H1 (cell line): ENCODE measurements at regions not wholly inside any gene's neighbourhood (a gene's known extent, or its start where the extent isn't known, plus 50 kb on each side); places are given as distances from the start of the nearest gene placed in this dataset.

Source experiments
- CTCF ChIA-PET: fragments of 300-600 bp; sonication (Branson Sonifier 250); formaldehyde crosslinking; loops from one replicate; lab custom pipeline; 2021; ENCODE audit not compliant: partially characterized antibody; lab: Charles Lee
- POLR2A ChIA-PET: fragments of 300-600 bp; sonication (Branson Sonifier 250); formaldehyde crosslinking; loops from one replicate; lab custom pipeline; 2021; ENCODE audit warnings: inconsistent platforms; ENCODE audit not compliant: partially characterized antibody; lab: Charles Lee
- DNase-seq, 2 experiments: peaks; one replicate each; pipeline versions ENCODE4 v3.0.0 to v3.0.0-alpha.2; 2010 to 2022; ENCODE audit warnings: low spot score in 2 of 2, low read depth in 1 of 2, mixed read lengths in 1 of 2
- FAIRE-seq: peaks from 2 replicates; lab custom pipeline; 2011; peaks lifted over from hg19 to GRCh38; lab: Jason Lieb, UNC
- H2AFZ ChIP-seq: 2 replicates; pipeline ENCODE4 v1.8.1; 2012; ENCODE audit warnings: low read length, inconsistent platforms
- H2AK5ac ChIP-seq: 2 replicates; pipeline ENCODE4 v1.6.1; 2013; ENCODE audit warnings: low read depth, low read length
- H2BK120ac ChIP-seq: replicated peaks from 2 replicates; pipeline ENCODE3; 2013; ENCODE audit warnings: low read depth, low read length, inconsistent platforms
- H2BK12ac ChIP-seq: 2 replicates; pipeline ENCODE4 v1.6.1; 2013; ENCODE audit warnings: low read depth, low read length
- H2BK15ac ChIP-seq: 2 replicates; pipeline ENCODE4 v1.6.1; 2013; ENCODE audit warnings: low read length
- H2BK20ac ChIP-seq: 2 replicates; pipeline ENCODE4 v1.6.1; 2013; ENCODE audit warnings: low read length
- H2BK5ac ChIP-seq: 2 replicates; pipeline ENCODE4 v1.6.1; 2013; ENCODE audit warnings: low read depth, low read length
- H3K14ac ChIP-seq: 2 replicates; pipeline ENCODE4 v1.6.1; 2013; ENCODE audit warnings: inconsistent platforms; ENCODE audit not compliant: insufficient read length
- H3K18ac ChIP-seq: 2 replicates; pipeline ENCODE4 v1.6.1; 2013; ENCODE audit warnings: low read length; ENCODE audit errors: extremely low read depth
- H3K23ac ChIP-seq: 2 replicates; pipeline ENCODE4 v1.6.1; 2013; ENCODE audit warnings: inconsistent platforms; ENCODE audit not compliant: insufficient read length
- H3K23me2 ChIP-seq: 2 replicates; pipeline ENCODE4 v1.6.1; 2013; ENCODE audit warnings: low read depth, low read length
- H3K27ac ChIP-seq: 2 replicates; pipeline ENCODE4 v1.6.1; 2011; ENCODE audit warnings: low read depth, low read length, inconsistent platforms
- H3K27me3 ChIP-seq, 4 experiments: replicated peaks in 1 of 4; 1 replicate in 1 of 4; 2 replicates in 3 of 4; pipeline versions ENCODE4 v1.6.1 to v1.8.1; 2011 to 2013; ENCODE audit warnings: low read length in 3 of 4, mild to moderate bottlenecking in 3 of 4, inconsistent platforms in 2 of 4, mixed read lengths in 2 of 4, moderate library complexity in 1 of 4; ENCODE audit not compliant: control insufficient read depth in 3 of 4, insufficient read depth in 3 of 4; ENCODE audit errors: extremely low read depth in 1 of 4
- H3K36me3 ChIP-seq, 4 experiments: 2 replicates each; pipeline versions ENCODE4 v1.6.1 to v1.8.1; 2011 to 2013; ENCODE audit warnings: mild to moderate bottlenecking in 4 of 4, low read length in 3 of 4, moderate library complexity in 2 of 4, control low read depth in 1 of 4, inconsistent platforms in 1 of 4; ENCODE audit not compliant: insufficient read depth in 4 of 4, control insufficient read depth in 2 of 4
- H3K4ac ChIP-seq: replicated peaks from 2 replicates; pipeline ENCODE3; 2013; ENCODE audit warnings: low read length, low read depth, mixed read lengths, inconsistent platforms; ENCODE audit not compliant: insufficient read length
- H3K4me1 ChIP-seq, 4 experiments: replicated peaks in 1 of 4; 1 replicate in 1 of 4; 2 replicates in 3 of 4; pipeline versions ENCODE4 v1.6.1 to v1.8.1; 2011 to 2013; ENCODE audit warnings: low read length in 3 of 4, inconsistent platforms in 2 of 4, mixed read lengths in 1 of 4; ENCODE audit not compliant: insufficient read depth in 4 of 4, control insufficient read depth in 3 of 4
- H3K4me2 ChIP-seq, 2 experiments: 2 replicates each; pipeline versions ENCODE4 v1.6.1 to v1.8.1; 2011 to 2013; ENCODE audit warnings: low read depth in 2 of 2, low read length in 2 of 2, control low read depth in 1 of 2, inconsistent platforms in 1 of 2, mild to moderate bottlenecking in 1 of 2; ENCODE audit not compliant: insufficient read depth in 1 of 2
- H3K4me3 ChIP-seq, 4 experiments: fragments of 200-600, 300-600 bp in 1 of 4; sonication (generic), shearing (Covaris generic), sonication (Bioruptor Twin) in 1 of 4; 2 replicates each; pipeline versions ENCODE4 v1.5.1 to v1.8.1; 2011 to 2016; ENCODE audit warnings: low read length in 4 of 4, low read depth in 3 of 4, control low read depth in 2 of 4, inconsistent platforms in 2 of 4, mild to moderate bottlenecking in 2 of 4, mixed read lengths in 1 of 4, moderate library complexity in 1 of 4; ENCODE audit not compliant: insufficient read depth in 2 of 4; ENCODE audit errors: extremely low read depth in 1 of 4
- H3K56ac ChIP-seq: replicated peaks from 2 replicates; pipeline ENCODE3; 2013; ENCODE audit warnings: low read depth, mild to moderate bottlenecking, mixed read lengths, low read length, inconsistent platforms; ENCODE audit not compliant: insufficient read length
- H3K79me1 ChIP-seq: 2 replicates; pipeline ENCODE4 v1.6.1; 2013; ENCODE audit warnings: low read depth, low read length, control low read depth
- H3K79me2 ChIP-seq, 2 experiments: 2 replicates each; pipeline versions ENCODE4 v1.6.1 to v1.8.1; 2012 to 2013; ENCODE audit warnings: low read length in 2 of 2, mild to moderate bottlenecking in 2 of 2, inconsistent platforms in 1 of 2; ENCODE audit not compliant: insufficient read depth in 2 of 2, control insufficient read depth in 1 of 2
- H3K9ac ChIP-seq, 4 experiments: replicated peaks in 1 of 4; 1 replicate in 1 of 4; 2 replicates in 3 of 4; pipeline versions ENCODE4 v1.6.1 to v1.8.1; 2011 to 2013; ENCODE audit warnings: low read depth in 3 of 4, low read length in 3 of 4, control low read depth in 2 of 4, mild to moderate bottlenecking in 2 of 4, moderate library complexity in 2 of 4, inconsistent platforms in 1 of 4; ENCODE audit errors: extremely low read depth in 1 of 4
- H3K9me3 ChIP-seq, 2 experiments: 2 replicates each; pipeline versions ENCODE4 v1.6.1 to v1.8.1; 2012 to 2013; ENCODE audit warnings: mild to moderate bottlenecking in 2 of 2, moderate library complexity in 2 of 2, control low read depth in 1 of 2, inconsistent platforms in 1 of 2, low read depth in 1 of 2, low read length in 1 of 2, mixed read lengths in 1 of 2; ENCODE audit not compliant: insufficient read depth in 2 of 2
- H4K20me1 ChIP-seq, 2 experiments: replicated peaks in 1 of 2; 2 replicates each; pipeline versions ENCODE3 to v1.8.1; 2011 to 2013; ENCODE audit warnings: inconsistent platforms in 2 of 2, low read length in 2 of 2, mild to moderate bottlenecking in 1 of 2; ENCODE audit not compliant: insufficient read depth in 2 of 2, control insufficient read depth in 1 of 2
- H4K5ac ChIP-seq: 2 replicates; pipeline ENCODE4 v1.6.1; 2013; ENCODE audit warnings: low read length, low read depth, mixed read lengths, inconsistent platforms; ENCODE audit not compliant: insufficient read length
- H4K8ac ChIP-seq: 2 replicates; pipeline ENCODE4 v1.8.0; 2013; ENCODE audit warnings: mild to moderate bottlenecking, moderate library complexity, low read length, inconsistent platforms; ENCODE audit not compliant: insufficient read depth; ENCODE audit errors: extremely low read depth
- H4K91ac ChIP-seq: replicated peaks from 2 replicates; pipeline ENCODE3; 2013; ENCODE audit warnings: low read length, mixed read lengths, inconsistent platforms; ENCODE audit not compliant: insufficient read length
- BRCA1 ChIP-seq: IDR thresholded peaks from 2 replicates; pipeline ENCODE4 v1.6.1; 2012; ENCODE audit warnings: low read depth, low read length, improper control_type of control experiment
- CTBP2 ChIP-seq: IDR thresholded peaks from 2 replicates; pipeline ENCODE4 v1.7.0; 2011; ENCODE audit warnings: borderline replicate concordance, mild to moderate bottlenecking, moderate library complexity, mixed read lengths, low read length; ENCODE audit not compliant: insufficient read depth, insufficient read length
- EGR1 ChIP-seq: IDR thresholded peaks from 2 replicates; pipeline ENCODE4 v1.6.1; 2011; ENCODE audit warnings: low read depth, low read length, borderline replicate concordance
- EZH2 ChIP-seq: fragments of 200-600 bp; sonication (generic); IDR thresholded peaks from 2 replicates; pipeline ENCODE4 v1.7.1; 2012; ENCODE audit warnings: low read depth, mild to moderate bottlenecking, moderate library complexity, low read length, inconsistent platforms; ENCODE audit not compliant: severe bottlenecking
- JUND ChIP-seq: IDR thresholded peaks from 2 replicates; pipeline ENCODE4 v1.6.1; 2011; ENCODE audit warnings: mild to moderate bottlenecking, improper control_type of control experiment, low read length
- POLR2A ChIP-seq, 2 experiments: IDR thresholded peaks; 1 replicate in 1 of 2; 2 replicates in 1 of 2; pipeline ENCODE4 v1.6.1; 2011; ENCODE audit warnings: low read depth in 2 of 2, low read length in 2 of 2, mild to moderate bottlenecking in 2 of 2; ENCODE audit errors: control extremely low read depth in 1 of 2
- RXRA ChIP-seq: IDR thresholded peaks from 2 replicates; pipeline ENCODE4 v1.6.1; 2011; ENCODE audit warnings: low read depth, mild to moderate bottlenecking, low read length, moderate library complexity; ENCODE audit not compliant: insufficient read depth
- WGBS, 2 experiments: shearing (Covaris generic) in 1 of 2; methylation state at CpG; one replicate each; pipeline versions ENCODE4 v1.1.6 to v1.1.7; 2013 to 2015; ENCODE audit warnings: low lambda C conversion rate in 2 of 2, mixed read lengths in 2 of 2, inconsistent platforms in 1 of 2, low coverage in 1 of 2, missing lambda C conversion rate in 1 of 2; ENCODE audit not compliant: insufficient replicate concordance in 2 of 2, insufficient coverage in 1 of 2, insufficient read length in 1 of 2; ENCODE audit errors: extremely low coverage in 1 of 2, missing lambda C conversion rate in 1 of 2; 5-methylcytosine and 5-hydroxymethylcytosine counted together

DNA sequence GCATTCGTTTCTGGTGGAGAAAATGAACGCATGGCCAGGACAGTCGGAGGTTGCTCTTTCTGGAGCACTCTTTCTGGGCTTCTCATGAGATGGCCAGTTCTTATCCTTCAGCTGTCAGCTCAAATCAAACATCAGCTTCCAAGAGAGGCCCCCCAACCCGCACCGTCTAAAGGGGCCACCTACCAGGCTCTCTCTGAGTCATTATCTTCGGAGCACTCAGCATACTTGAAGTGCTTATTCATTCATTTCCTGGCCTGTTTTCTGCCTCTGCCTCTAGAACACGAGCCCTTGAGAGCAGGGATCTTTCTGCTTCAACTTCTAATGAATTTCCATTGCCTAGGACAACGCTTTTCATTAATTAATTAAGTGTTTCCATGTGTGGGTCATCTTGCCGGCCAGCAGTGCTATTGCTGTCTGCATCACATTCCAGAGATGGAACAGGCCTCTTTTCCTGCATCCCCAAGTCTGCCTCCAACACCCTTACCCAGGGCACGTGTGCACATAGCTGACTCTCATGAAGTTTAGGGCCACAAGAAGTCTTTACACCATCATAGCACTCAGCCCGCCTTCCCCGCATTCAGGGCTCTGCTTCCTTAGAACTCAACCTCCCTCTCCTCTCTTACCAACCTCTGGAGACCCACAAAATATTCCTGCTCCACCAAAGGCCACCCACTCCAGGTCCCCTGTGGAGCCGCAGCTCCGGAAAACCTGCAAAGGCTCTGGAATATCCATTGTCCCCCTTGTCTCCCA is 52.1 kb upstream of the LAPTM5 start:
- peak; percentile 24 for FAIRE-seq

More for the DNA sequence above, 52.1 kb upstream of the LAPTM5 start:
- H3K4ac ChIP-seq, result no peak overlapping the region
- no peaks in the 10 kb centered on the region for H3K79me2 ChIP-seq
- no peak for DNase-seq
- no peak overlapping the region; the same call in 1 of the 2 replicates for H2BK15ac ChIP-seq
- no peak overlapping the region for H3K23ac ChIP-seq
- H3K14ac ChIP-seq, result no peak overlapping the region
- ChIA-PET POLR2A (interaction anchor here (1.5 kb wide), 1 partner anchor 44 kb away, joined by 3 read pairs; no protein-coding TSS in a partner anchor), CTCF (interaction anchor here (0.6 to 38.1 kb wide), 7 partner anchors 7 to 1524 kb away, joined by 3 to 1519 read pairs (median 47); partner anchors contain the start of gene SDC3)
- no peaks in the 10 kb centered on the region for H3K36me3 ChIP-seq
- no peak overlapping the region for H2AK5ac ChIP-seq
- peak overlapping the region; percentile 81 for H2BK120ac ChIP-seq
- H2BK12ac ChIP-seq, result peak overlapping the region; percentile 80; the same call in 1 of the 2 replicates
- peak overlapping the region; percentile 85; the same call in 1 of the 2 replicates for H2BK5ac ChIP-seq
- no peak overlapping the region for H3K56ac ChIP-seq
- H3K4me1 ChIP-seq, result peaks cover 12 to 29% (median 17%) of the 10 kb centered on the region in 4 experiments
- peak overlapping the region in 1 of 2 experiments; percentile 2; a peak in 1 of 4 replicates for H3K4me2 ChIP-seq
- peak overlapping the region; percentile 80; the same call in 1 of the 2 replicates for H2BK20ac ChIP-seq
- no peaks in the 10 kb centered on the region for H4K20me1 ChIP-seq
- H3K27me3 ChIP-seq, result peaks cover 0 to 7% (median 3%) of the 10 kb centered on the region in 4 experiments; a peak in 2 of 7 replicates
- H4K8ac ChIP-seq, result peak overlapping the region; percentile 68; the same call in 1 of the 2 replicates
- H3K9me3 ChIP-seq, result no peaks in the 10 kb centered on the region
- no peak overlapping the region for H3K4me3 ChIP-seq
- no peaks in the 10 kb centered on the region for H3K79me1 ChIP-seq
- peak overlapping the region; percentile 88 for H4K91ac ChIP-seq
- H3K18ac ChIP-seq, result 0 out of 2 replicates have a peak overlapping the region, but pooled peaks have one; percentile 42
- H3K23me2 ChIP-seq, result no peaks in the 10 kb centered on the region
- TF ChIP-seq CTBP2 (no peak), JUND (peak; percentile 50; the same call in 1 of the 2 replicates), POLR2A (IDR thresholded peaks at IDR 0.05; ENCODE audit: control extremely low read depth in 1 of 2, low read depth in 2 of 2, low read length in 2 of 2) (no peak), BRCA1 (no peak), EGR1 (no peak), RXRA (no peak), EZH2 (no peak)
- 66% methylated on average over 14 of the region's 14 CpGs; no CpG with 5 or more reads in 1 of the 2 experiments for WGBS, 2 experiments
- no peak overlapping the region for H2AFZ ChIP-seq
- no peak overlapping the region for H3K27ac ChIP-seq
- H4K5ac ChIP-seq, result no peak overlapping the region
- no peak overlapping the region for H3K9ac ChIP-seq
